Prostate gland (tissue), 2 donors: ENCODE measurements at regions not wholly inside any gene's neighbourhood (a gene's known extent, or its start where the extent isn't known, plus 50 kb on each side); places are given as distances from the start of the nearest gene placed in this dataset.

Experiments
- DNase-seq: peaks from one replicate; pipeline ENCODE4 v3.0.0-alpha.2; 2019; ENCODE audit warnings: low spot score
- H3K27ac ChIP-seq, 2 donors: fragments of 200-600 bp; sonication (generic); 2 replicates each; pipeline ENCODE4 v1.5.1; 2017 to 2019
- H3K27me3 ChIP-seq: fragments of 200-600 bp; sonication (generic); replicated peaks from 2 replicates; pipeline ENCODE4 v1.5.1; 2019; ENCODE audit not compliant: insufficient read depth
- H3K36me3 ChIP-seq, 2 donors: fragments of 200-600 bp; sonication (generic); 1 replicate in 1 of 2; 2 replicates in 1 of 2; pipeline versions ENCODE4 v1.5.1 to v1.8.1; 2017 to 2019
- H3K4me1 ChIP-seq: fragments of 200-600 bp; sonication (generic); replicated peaks from 2 replicates; pipeline ENCODE4 v1.5.1; 2019
- H3K4me3 ChIP-seq, 2 donors: fragments of 200-600 bp; sonication (generic); 2 replicates each; pipeline ENCODE4 v1.5.1; 2017 to 2019
- H3K9me3 ChIP-seq: fragments of 200-600 bp; sonication (generic); 2 replicates; pipeline ENCODE4 v1.5.1; 2017
- CTCF ChIP-seq, 4 experiments: fragments of 200-600 bp in 2 of 4; fragments of 450-650 bp in 2 of 4; sonication (generic) in 2 of 4; IDR thresholded peaks; 1 replicate in 3 of 4; 2 replicates in 1 of 4; pipeline ENCODE4 v1.5.1; 2016 to 2019; ENCODE audit warnings: antibody characterized with exemption in 4 of 4, mild to moderate bottlenecking in 2 of 4, moderate library complexity in 2 of 4
- POLR2A ChIP-seq: fragments of 450-650 bp; IDR thresholded peaks from one replicate; pipeline ENCODE4 v1.6.1; 2016; ENCODE audit warnings: antibody characterized with exemption, mild to moderate bottlenecking
- POLR2AphosphoS5 ChIP-seq: sonication (generic); formaldehyde crosslinking; IDR thresholded peaks from one replicate; pipeline ENCODE4 v1.6.1; 2017; ENCODE audit warnings: antibody characterized with exemption
- WGBS: methylation state at CpG from one replicate; pipeline ENCODE4 v1.1.5; 2018; 5-methylcytosine and 5-hydroxymethylcytosine counted together
- intact Hi-C: fragments of 100-400 bp; cut with DNase I; formaldehyde crosslinking; loops from one replicate; pipeline ENCODE4 v1.14.2; 2022

- Histone ChIP-seq H3K4me1 (no peaks in the 10 kb centered on the region), H3K9me3 (no peaks in the 10 kb centered on the region), H3K27me3 (no peaks in the 10 kb centered on the region), H3K36me3 (no peaks in the 10 kb centered on the region), H3K4me3 (no peak overlapping the region), H3K27ac (no peak overlapping the region)
- no peak for TF ChIP-seq POLR2AphosphoS5
- intact Hi-C loops: no loop called here
- DNase-seq: no peak
- 89% methylated on average over 7 of the region's 7 CpGs for WGBS
These were observed 280.0 kb downstream of the GALR1 start for GRCh38 chr18:77529492-77530176.

- DNase-seq: no peak
- Histone ChIP-seq H3K9me3 (no peaks in the 10 kb centered on the region), H3K27me3 (no peaks in the 10 kb centered on the region), H3K4me3 (no peak overlapping the region), H3K27ac (no peak overlapping the region), H3K36me3 (no peaks in the 10 kb centered on the region), H3K4me1 (no peaks in the 10 kb centered on the region)
- 58% methylated on average over 9 of the region's 9 CpGs for WGBS
- intact Hi-C loops: no loop called here
- TF ChIP-seq CTCF (IDR thresholded peaks at IDR 0.05): no peak
- no peak for TF ChIP-seq POLR2A
These were observed 281.1 kb downstream of the GALR1 start for GRCh38 chr18:77530732-77531131.

- H3K27ac ChIP-seq: no peak overlapping the region
- no peak for DNase-seq
- 94% methylated on average over 6 of the region's 6 CpGs for WGBS
- TF ChIP-seq POLR2AphosphoS5: no peak
- TF ChIP-seq POLR2A: no peak
- no peak for TF ChIP-seq CTCF (IDR thresholded peaks at IDR 0.05)
- H3K4me1 ChIP-seq: no peaks in the 10 kb centered on the region
- H3K27me3 ChIP-seq: no peaks in the 10 kb centered on the region
- H3K36me3 ChIP-seq: no peaks in the 10 kb centered on the region
- intact Hi-C loops: no loop called here
- H3K4me3 ChIP-seq: no peak overlapping the region
- H3K9me3 ChIP-seq: no peaks in the 10 kb centered on the region
These were observed 290.2 kb downstream of the GALR1 start for GRCh38 chr18:77539860-77540259.

GRCh38 chr18:77544792-77545191, 295.1 kb downstream of the GALR1 start:
- no peaks in the 10 kb centered on the region for H3K4me1 ChIP-seq
- no peaks in the 10 kb centered on the region for H3K27me3 ChIP-seq
- H3K4me3 ChIP-seq: no peak overlapping the region
- H3K9me3 ChIP-seq: no peaks in the 10 kb centered on the region
- TF ChIP-seq POLR2AphosphoS5 (no peak), POLR2A (no peak), CTCF (IDR thresholded peaks at IDR 0.05) (no peak)
- H3K27ac ChIP-seq: no peak overlapping the region
- intact Hi-C loops: no loop called here
- no peak for DNase-seq
- WGBS: 94% methylated on average over 6 of the region's 6 CpGs
- no peaks in the 10 kb centered on the region for H3K36me3 ChIP-seq

- WGBS: 32% methylated on average over 5 of the region's 5 CpGs
- intact Hi-C loops: no loop called here
These were observed 298.1 kb downstream of the GALR1 start for GRCh38 chr18:77547757-77548156.

More at GRCh38 chr18:77547757-77548156, 298.1 kb downstream of the GALR1 start:
- H3K36me3 ChIP-seq: no peaks in the 10 kb centered on the region
- no peaks in the 10 kb centered on the region for H3K4me1 ChIP-seq
- TF ChIP-seq POLR2A (no peak), CTCF (IDR thresholded peaks at IDR 0.05) (no peak), POLR2AphosphoS5 (no peak)
- H3K4me3 ChIP-seq: no peak overlapping the region
- DNase-seq: no peak
- H3K27ac ChIP-seq: no peak overlapping the region
- H3K9me3 ChIP-seq: no peaks in the 10 kb centered on the region
- no peaks in the 10 kb centered on the region for H3K27me3 ChIP-seq
